Mesothelial cell of epicardium (in vitro differentiated cells): ENCODE measurements at regions not wholly inside any gene's neighbourhood (a gene's known extent, or its start where the extent isn't known, plus 50 kb on each side); places are given as distances from the start of the nearest gene placed in this dataset.

Experiments used
- DNase-seq, 2 experiments: peaks; one replicate each; pipeline ENCODE4 v3.0.0; 2021; ENCODE audit warnings: low spot score in 2 of 2; ENCODE audit not compliant: unreplicated experiment in 2 of 2
- H3K27ac Mint-ChIP-seq: 2 replicates; pipeline ENCODE4 v1.8.0; 2021; ENCODE audit warnings: mixed read lengths
- H3K27me3 Mint-ChIP-seq: 2 replicates; pipeline ENCODE4 v1.8.0; 2021; ENCODE audit warnings: low read depth, mixed read lengths
- H3K36me3 Mint-ChIP-seq: 2 replicates; pipeline ENCODE4 v1.8.0; 2021; ENCODE audit warnings: mixed read lengths
- H3K4me1 Mint-ChIP-seq: 2 replicates; pipeline ENCODE4 v1.8.0; 2021; ENCODE audit warnings: mixed read lengths
- H3K4me3 Mint-ChIP-seq: 2 replicates; pipeline ENCODE4 v1.8.0; 2021; ENCODE audit warnings: mild to moderate bottlenecking, moderate library complexity, mixed read lengths
- H3K9me3 Mint-ChIP-seq: 2 replicates; pipeline ENCODE4 v1.8.0; 2021; ENCODE audit warnings: mixed read lengths
- CTCF ChIP-seq: fragments of 200-600 bp; sonication (generic); IDR thresholded peaks from one replicate; pipeline ENCODE4 v1.5.0; 2021; ENCODE audit warnings: antibody characterized with exemption; ENCODE audit not compliant: unreplicated experiment

DNA sequence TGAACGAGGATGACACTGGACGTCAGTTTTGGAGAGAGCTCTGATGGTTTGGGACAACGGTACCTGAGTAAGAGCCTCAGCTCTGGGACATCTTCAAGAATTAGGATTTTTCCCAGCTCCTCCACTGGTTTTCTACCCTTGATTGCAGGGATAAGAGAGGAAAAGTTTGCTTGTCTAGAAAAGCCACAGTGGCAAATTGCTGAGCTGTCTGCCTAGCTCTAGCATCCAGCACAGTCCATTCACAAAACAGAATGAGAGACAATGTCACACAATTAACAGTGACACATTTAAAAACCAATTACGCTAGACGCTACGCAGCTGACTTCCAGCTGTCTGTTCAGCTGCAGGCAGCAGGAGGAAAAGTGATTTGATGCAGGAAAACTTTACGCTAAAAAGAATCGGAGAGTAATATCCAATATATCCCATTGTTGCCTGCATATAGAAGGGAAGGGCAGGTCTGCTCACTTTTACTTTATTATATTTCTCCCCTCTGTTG is 168.1 kb upstream of the PRICKLE1 start:
- no peak for TF ChIP-seq CTCF
- Mint-ChIP-seq H3K36me3 (no peaks in the 10 kb centered on the region), H3K27me3 (no peaks in the 10 kb centered on the region), H3K9me3 (peaks cover 14% of the 10 kb centered on the region), H3K27ac (peak overlapping the region; percentile 87), H3K4me3 (no peak overlapping the region), H3K4me1 (peaks cover 52% of the 10 kb centered on the region)
- DNase-seq, result no peak

GRCh38 chr12:42756841-42757623 is 167.5 kb upstream of the PRICKLE1 start:
- H3K4me1 Mint-ChIP-seq, result peaks cover 50% of the 10 kb centered on the region

DNA sequence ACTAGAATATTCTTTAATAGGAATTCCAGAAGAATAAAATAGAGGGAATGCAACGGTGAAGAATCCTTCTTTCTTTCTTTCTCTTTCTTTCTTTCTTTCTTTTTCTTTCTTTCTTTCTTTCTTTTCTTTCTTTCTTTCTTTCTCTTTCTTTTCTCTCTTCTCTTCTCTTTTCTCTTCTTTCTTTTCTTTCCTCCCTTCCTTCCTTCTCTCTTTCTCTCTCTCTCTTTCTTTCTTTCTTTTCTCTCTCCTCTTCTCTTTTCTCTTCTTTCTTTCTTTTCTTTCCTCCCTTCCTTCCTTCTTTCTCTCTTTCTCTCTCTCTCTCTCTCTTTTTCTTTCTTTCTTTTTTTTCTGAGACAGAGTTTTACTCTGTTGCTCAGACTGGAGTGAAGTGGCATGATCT is 160.8 kb upstream of the PRICKLE1 start:
- no peak for TF ChIP-seq CTCF
- H3K9me3 Mint-ChIP-seq, result peaks cover 46% of the 10 kb centered on the region
- H3K27me3 Mint-ChIP-seq, result no peaks in the 10 kb centered on the region

More at GRCh38 chr12:42756841-42757623, 167.5 kb upstream of the PRICKLE1 start:
- Mint-ChIP-seq H3K9me3 (peaks cover 20% of the 10 kb centered on the region), H3K27me3 (no peaks in the 10 kb centered on the region), H3K27ac (peak overlapping the region; percentile 87), H3K36me3 (no peaks in the 10 kb centered on the region), H3K4me3 (no peak overlapping the region)
- DNase-seq, result no peak
- no peak for TF ChIP-seq CTCF

DNA sequence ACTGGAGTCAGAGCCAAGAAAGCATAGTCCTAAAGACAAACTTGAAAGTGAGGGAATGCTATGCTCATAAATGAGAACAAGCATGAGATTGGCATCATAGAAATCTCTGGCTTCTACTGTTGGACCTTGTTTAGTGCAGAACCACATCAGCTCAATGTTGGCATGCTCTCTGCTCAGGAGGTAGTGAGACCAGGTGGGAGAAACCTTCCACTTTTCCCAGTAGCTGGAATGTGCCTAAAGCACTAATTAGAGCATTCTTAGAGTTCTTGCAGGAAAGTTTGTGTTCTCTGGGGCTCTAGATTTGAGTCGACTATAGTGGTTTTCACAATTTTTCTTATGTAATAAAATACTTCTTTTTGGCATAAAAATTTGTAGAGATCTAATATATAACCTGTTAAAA is 159.7 kb upstream of the PRICKLE1 start:
- peaks cover 44% of the 10 kb centered on the region for H3K9me3 Mint-ChIP-seq
- DNase-seq, result no peak
- peaks cover 13% of the 10 kb centered on the region for H3K36me3 Mint-ChIP-seq
- TF ChIP-seq CTCF, result no peak
- H3K27me3 Mint-ChIP-seq, result no peaks in the 10 kb centered on the region
- no peak overlapping the region for H3K4me3 Mint-ChIP-seq
- peaks cover 13% of the 10 kb centered on the region for H3K4me1 Mint-ChIP-seq
- no peak overlapping the region for H3K27ac Mint-ChIP-seq

More for the DNA sequence above, 160.8 kb upstream of the PRICKLE1 start:
- no peak overlapping the region for H3K4me3 Mint-ChIP-seq
- H3K36me3 Mint-ChIP-seq, result peaks cover 13% of the 10 kb centered on the region
- no peak overlapping the region for H3K27ac Mint-ChIP-seq
- peaks cover 2% of the 10 kb centered on the region for H3K4me1 Mint-ChIP-seq
- no peak for DNase-seq

- Mint-ChIP-seq H3K27ac (peak overlapping the region; percentile 20), H3K36me3 (peaks cover 13% of the 10 kb centered on the region)
- TF ChIP-seq CTCF, result no peak
Measured at GRCh38 chr12:42744539-42745182, 155.1 kb upstream of the PRICKLE1 start.

More at GRCh38 chr12:42744539-42745182, 155.1 kb upstream of the PRICKLE1 start:
- Mint-ChIP-seq H3K4me3 (no peak overlapping the region), H3K27me3 (no peaks in the 10 kb centered on the region), H3K4me1 (peaks cover 38% of the 10 kb centered on the region), H3K9me3 (peaks cover 27% of the 10 kb centered on the region)
- DNase-seq, result no peak
